ENCODE measurements at regions not wholly inside any gene's neighbourhood (a gene's known extent, or its start where the extent isn't known, plus 50 kb on each side); places are given as distances from the start of the nearest gene placed in this dataset.

DNA sequence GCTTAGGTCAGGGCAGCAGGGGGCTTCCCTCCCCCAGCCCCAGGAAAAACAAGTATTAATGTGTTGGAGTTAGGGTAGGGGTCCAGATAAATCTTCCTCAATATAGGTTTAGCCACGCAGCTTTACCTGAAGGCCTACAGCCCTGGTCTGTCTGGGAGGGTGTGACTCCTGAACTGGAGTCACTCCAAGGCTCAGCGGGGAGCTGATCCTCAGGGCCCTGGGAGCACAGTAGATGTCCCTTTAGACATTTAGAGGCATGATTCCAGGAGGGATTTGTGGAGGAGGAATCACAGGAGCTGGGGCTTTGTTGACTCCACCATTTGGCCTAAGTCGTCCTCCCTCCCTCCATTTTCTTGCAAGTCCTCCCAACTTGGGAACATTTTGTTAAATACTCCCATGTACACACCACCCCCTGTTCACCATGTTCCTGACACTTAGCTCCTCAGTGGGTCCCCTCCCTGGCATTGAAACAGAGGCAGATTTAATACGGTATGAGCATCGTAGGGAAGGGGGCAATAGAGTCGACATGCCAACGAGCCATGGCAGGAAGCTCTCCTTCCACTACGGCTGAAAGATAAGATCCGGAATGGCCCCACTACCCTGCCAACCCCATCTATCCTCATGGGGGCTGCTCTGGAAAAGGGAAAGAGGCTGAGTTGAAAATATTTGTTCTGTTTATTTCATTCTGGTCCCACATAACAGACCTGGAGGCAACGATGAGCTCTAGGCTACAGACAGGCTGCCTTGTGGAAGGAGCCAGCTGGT lies 69.0 kb upstream of the LARS2 start:
- Histone ChIP-seq H3K4me3 (ENCODE audit: low read depth in 2 of 2, low read length in 1 of 2) (no peak overlapping the region), H4K20me1 (ENCODE audit: insufficient read depth) (no peaks in the 10 kb centered on the region), H3K27me3 (ENCODE audit: insufficient read depth) (no peaks in the 10 kb centered on the region; the same call in 1 of the 2 replicates), H3K79me2 (ENCODE audit: insufficient read depth) (no peaks in the 10 kb centered on the region), H3K9me3 (no peaks in the 10 kb centered on the region), H3K9ac (no peak overlapping the region), H3K4me2 (no peak overlapping the region), H3F3A (replicated peaks; ENCODE audit: insufficient read depth) (no peaks in the 10 kb centered on the region), H3K27ac (ENCODE audit: low read depth in 2 of 2, low read length in 1 of 2) (no peak overlapping the region), H3K36me3 (replicated peaks in 1 of 2; ENCODE audit: control insufficient read depth in 1 of 2, insufficient read depth in 2 of 2, low read length in 1 of 2) (no peaks in the 10 kb centered on the region), H3K4me1 (ENCODE audit: control insufficient read depth in 1 of 2, insufficient read depth in 2 of 2, low read depth in 1 of 2, low read length in 1 of 2) (no peaks in the 10 kb centered on the region), H3K9me2 (no peaks in the 10 kb centered on the region), H2AFZ (ENCODE audit: low read depth) (no peak overlapping the region)
- WGBS (ENCODE audit: low lambda C conversion rate): 62% methylated on average over 8 of the region's 10 CpGs
- POLR2A ChIA-PET: interaction anchor here (0.6 kb wide), 1 partner anchor 18 kb away, joined by 3 read pairs; no protein-coding TSS in a partner anchor
- no peak for DNase-seq
- CTCF ChIA-PET: no interaction called here
- TF ChIP-seq, protein P1, sequence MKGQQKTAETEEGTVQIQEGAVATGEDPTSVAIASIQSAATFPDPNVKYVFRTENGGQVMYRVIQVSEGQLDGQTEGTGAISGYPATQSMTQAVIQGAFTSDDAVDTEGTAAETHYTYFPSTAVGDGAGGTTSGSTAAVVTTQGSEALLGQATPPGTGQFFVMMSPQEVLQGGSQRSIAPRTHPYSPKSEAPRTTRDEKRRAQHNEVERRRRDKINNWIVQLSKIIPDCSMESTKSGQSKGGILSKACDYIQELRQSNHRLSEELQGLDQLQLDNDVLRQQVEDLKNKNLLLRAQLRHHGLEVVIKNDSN (IDR thresholded peaks at IDR 0.05; ENCODE audit: borderline replicate concordance, low read depth): no peak
- TF ChIP-seq, protein P2, sequence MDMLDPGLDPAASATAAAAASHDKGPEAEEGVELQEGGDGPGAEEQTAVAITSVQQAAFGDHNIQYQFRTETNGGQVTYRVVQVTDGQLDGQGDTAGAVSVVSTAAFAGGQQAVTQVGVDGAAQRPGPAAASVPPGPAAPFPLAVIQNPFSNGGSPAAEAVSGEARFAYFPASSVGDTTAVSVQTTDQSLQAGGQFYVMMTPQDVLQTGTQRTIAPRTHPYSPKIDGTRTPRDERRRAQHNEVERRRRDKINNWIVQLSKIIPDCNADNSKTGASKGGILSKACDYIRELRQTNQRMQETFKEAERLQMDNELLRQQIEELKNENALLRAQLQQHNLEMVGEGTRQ (IDR thresholded peaks at IDR 0.05; ENCODE audit: borderline replicate concordance, low read depth, low read length): no peak
- no peak for TF ChIP-seq MEF2A (IDR thresholded peaks at IDR 0.05; ENCODE audit: borderline replicate concordance, low read depth)
- TF ChIP-seq, protein P3, sequence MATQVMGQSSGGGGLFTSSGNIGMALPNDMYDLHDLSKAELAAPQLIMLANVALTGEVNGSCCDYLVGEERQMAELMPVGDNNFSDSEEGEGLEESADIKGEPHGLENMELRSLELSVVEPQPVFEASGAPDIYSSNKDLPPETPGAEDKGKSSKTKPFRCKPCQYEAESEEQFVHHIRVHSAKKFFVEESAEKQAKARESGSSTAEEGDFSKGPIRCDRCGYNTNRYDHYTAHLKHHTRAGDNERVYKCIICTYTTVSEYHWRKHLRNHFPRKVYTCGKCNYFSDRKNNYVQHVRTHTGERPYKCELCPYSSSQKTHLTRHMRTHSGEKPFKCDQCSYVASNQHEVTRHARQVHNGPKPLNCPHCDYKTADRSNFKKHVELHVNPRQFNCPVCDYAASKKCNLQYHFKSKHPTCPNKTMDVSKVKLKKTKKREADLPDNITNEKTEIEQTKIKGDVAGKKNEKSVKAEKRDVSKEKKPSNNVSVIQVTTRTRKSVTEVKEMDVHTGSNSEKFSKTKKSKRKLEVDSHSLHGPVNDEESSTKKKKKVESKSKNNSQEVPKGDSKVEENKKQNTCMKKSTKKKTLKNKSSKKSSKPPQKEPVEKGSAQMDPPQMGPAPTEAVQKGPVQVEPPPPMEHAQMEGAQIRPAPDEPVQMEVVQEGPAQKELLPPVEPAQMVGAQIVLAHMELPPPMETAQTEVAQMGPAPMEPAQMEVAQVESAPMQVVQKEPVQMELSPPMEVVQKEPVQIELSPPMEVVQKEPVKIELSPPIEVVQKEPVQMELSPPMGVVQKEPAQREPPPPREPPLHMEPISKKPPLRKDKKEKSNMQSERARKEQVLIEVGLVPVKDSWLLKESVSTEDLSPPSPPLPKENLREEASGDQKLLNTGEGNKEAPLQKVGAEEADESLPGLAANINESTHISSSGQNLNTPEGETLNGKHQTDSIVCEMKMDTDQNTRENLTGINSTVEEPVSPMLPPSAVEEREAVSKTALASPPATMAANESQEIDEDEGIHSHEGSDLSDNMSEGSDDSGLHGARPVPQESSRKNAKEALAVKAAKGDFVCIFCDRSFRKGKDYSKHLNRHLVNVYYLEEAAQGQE (IDR thresholded peaks at IDR 0.05; ENCODE audit: low read depth, low read length): no peak

DNA sequence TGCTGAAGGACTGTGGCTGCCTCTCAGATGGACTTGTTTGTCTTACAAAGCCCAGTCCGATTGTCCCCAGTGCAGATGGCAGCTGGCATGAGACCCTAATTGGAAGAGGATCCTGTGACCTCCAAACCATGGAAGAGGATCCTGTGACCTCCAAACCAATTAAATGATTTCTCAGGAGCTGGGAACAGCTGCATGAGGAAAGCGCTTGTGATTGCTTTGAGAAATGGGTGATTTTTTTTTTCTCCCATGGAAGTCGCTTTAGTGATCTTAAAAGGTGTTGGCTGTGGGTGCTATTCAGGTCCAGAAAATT lies 68.4 kb upstream of the LARS2 start:
- no peak for DNase-seq
- Histone ChIP-seq H3K79me2 (ENCODE audit: insufficient read depth) (no peaks in the 10 kb centered on the region), H3K27ac (ENCODE audit: low read depth in 2 of 2, low read length in 1 of 2) (no peak overlapping the region), H3K27me3 (ENCODE audit: insufficient read depth) (no peaks in the 10 kb centered on the region; the same call in 1 of the 2 replicates), H3K9me3 (no peaks in the 10 kb centered on the region), H2AFZ (ENCODE audit: low read depth) (no peak overlapping the region), H3K4me3 (ENCODE audit: low read depth in 2 of 2, low read length in 1 of 2) (no peak overlapping the region), H3K36me3 (replicated peaks in 1 of 2; ENCODE audit: control insufficient read depth in 1 of 2, insufficient read depth in 2 of 2, low read length in 1 of 2) (no peaks in the 10 kb centered on the region), H4K20me1 (ENCODE audit: insufficient read depth) (no peaks in the 10 kb centered on the region), H3K4me1 (ENCODE audit: control insufficient read depth in 1 of 2, insufficient read depth in 2 of 2, low read depth in 1 of 2, low read length in 1 of 2) (no peaks in the 10 kb centered on the region), H3K4me2 (no peak overlapping the region), H3K9ac (no peak overlapping the region), H3K9me2 (no peaks in the 10 kb centered on the region), H3F3A (replicated peaks; ENCODE audit: insufficient read depth) (no peaks in the 10 kb centered on the region)
- TF ChIP-seq NRF1 (IDR thresholded peaks at IDR 0.05; ENCODE audit: low read depth, low read length) (no peak), MEF2A (IDR thresholded peaks at IDR 0.05; ENCODE audit: borderline replicate concordance, low read depth) (no peak), ELF1 (IDR thresholded peaks at IDR 0.05) (no peak), RFX5 (IDR thresholded peaks at IDR 0.05; ENCODE audit: low read length) (no peak), TCF12 (IDR thresholded peaks at IDR 0.05) (no peak), TEAD4 (IDR thresholded peaks at IDR 0.05; ENCODE audit: borderline replicate concordance, insufficient read depth) (no peak), EP300 (IDR thresholded peaks at IDR 0.05; ENCODE audit: borderline replicate concordance in 1 of 2, low read depth in 1 of 2, low read length in 1 of 2) (no peak), RXRA (IDR thresholded peaks at IDR 0.05; ENCODE audit: borderline replicate concordance, low read depth) (no peak), RCOR1 (IDR thresholded peaks at IDR 0.05; ENCODE audit: low read length) (no peak), SMC3 (IDR thresholded peaks at IDR 0.05; ENCODE audit: low read depth, low read length) (no peak), NFIC (IDR thresholded peaks at IDR 0.05; ENCODE audit: borderline replicate concordance) (no peak), GATA2 (CRISPR knock-in tag; IDR thresholded peaks at IDR 0.05) (no peak), FOXM1 (IDR thresholded peaks at IDR 0.05; ENCODE audit: low read depth) (no peak), MXI1 (IDR thresholded peaks at IDR 0.05; ENCODE audit: low read depth, low read length) (no peak)
- TF ChIP-seq, protein P4, sequence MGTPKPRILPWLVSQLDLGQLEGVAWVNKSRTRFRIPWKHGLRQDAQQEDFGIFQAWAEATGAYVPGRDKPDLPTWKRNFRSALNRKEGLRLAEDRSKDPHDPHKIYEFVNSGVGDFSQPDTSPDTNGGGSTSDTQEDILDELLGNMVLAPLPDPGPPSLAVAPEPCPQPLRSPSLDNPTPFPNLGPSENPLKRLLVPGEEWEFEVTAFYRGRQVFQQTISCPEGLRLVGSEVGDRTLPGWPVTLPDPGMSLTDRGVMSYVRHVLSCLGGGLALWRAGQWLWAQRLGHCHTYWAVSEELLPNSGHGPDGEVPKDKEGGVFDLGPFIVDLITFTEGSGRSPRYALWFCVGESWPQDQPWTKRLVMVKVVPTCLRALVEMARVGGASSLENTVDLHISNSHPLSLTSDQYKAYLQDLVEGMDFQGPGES (IDR thresholded peaks at IDR 0.05; ENCODE audit: low read depth, low read length): no peak
- 79% methylated on average over 2 of the region's 3 CpGs for WGBS (ENCODE audit: low lambda C conversion rate)
- CTCF ChIA-PET: no interaction called here
- POLR2A ChIA-PET: interaction anchor here (0.6 kb wide), 1 partner anchor 17 kb away, joined by 3 read pairs; no protein-coding TSS in a partner anchor
